HG03342 (cell line): ENCODE measurements at regions not wholly inside any gene's neighbourhood (a gene's known extent, or its start where the extent isn't known, plus 50 kb on each side); places are given as distances from the start of the nearest gene placed in this dataset.

Experiments
- ATAC-seq: cut with Tn5 transposase; IDR thresholded peaks from one replicate; pipeline ENCODE4 v1.9.1; 2021; ENCODE audit warnings: mild to moderate bottlenecking, moderate library complexity; ENCODE audit not compliant: unreplicated experiment

DNA sequence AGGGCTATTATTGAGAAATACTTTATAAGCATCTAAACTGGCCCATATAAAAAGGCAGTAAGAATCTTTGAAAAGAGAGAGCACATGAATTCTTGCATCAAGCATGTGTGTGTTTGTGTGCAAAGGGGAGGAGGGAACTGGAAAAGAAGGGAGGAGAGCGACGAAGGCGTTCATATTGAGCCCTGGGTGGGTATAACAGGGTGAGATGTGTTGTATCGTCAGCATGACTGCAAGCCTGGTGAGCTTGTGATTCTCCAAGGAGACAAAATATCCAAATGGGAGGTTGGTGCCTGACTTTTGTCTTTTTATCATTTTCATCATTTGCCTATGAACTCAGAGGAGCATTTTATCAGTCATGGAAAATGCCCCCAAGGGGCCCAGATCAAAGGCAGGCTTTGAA is 70.8 kb upstream of the PMFBP1 start:
- ATAC-seq, result no peak

DNA sequence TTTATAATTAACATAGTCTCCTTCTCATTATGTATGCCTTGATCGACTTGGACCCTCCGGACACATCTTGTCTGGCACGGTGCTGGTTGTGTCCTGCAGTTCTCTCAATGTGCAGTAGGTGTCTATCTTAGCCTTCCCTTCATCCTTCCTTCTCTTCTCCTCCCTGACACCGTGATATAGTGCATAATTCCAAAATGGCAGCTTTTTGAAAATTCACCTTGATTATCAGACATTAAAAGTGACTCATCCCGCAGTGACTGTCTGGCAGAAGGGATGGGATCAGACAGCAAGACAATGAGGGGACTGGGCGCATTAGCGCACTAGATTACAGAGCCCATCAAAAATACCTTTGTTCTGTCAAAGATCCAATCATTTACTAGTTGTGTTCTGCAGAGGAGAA is 70.0 kb upstream of the PMFBP1 start:
- ATAC-seq, result peak; percentile 61

DNA sequence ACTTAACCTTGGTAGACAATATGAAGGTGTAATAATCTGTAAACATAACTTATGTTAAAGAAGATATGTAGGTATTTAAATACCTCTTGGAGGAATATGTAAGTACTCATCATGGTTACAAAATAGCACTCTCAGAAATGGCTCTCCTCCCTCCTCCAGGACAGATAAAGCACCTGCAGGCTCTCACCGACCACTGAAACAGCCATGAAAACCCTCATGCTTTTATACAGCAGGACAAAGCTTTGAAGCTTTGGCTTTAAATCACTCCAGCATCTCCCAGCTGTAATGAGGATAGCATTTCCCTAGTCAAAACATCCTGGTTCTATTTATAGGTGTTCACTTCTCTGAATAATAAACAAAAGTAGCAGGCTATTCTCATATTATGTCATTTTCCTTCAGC is 69.1 kb upstream of the PMFBP1 start:
- no peak for ATAC-seq

DNA sequence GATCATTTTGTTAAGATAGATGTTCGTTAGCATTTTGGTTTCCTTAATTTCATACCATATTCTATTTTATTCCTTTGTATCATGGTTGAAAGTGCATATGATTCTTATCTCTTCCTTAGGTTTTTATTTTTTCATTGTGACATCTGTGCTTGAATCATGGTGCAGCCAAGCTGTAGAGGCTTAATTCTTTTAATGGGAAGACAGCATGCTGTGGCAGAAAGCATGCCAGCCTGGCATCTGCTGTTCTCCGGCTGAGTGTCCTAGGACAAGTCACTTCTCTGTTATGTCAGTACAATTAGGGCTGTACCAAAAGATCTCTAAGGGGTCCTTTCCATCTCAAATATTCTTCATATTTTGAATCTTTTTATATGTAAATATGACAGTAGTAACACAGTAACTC is 68.5 kb upstream of the PMFBP1 start:
- no peak for ATAC-seq

DNA sequence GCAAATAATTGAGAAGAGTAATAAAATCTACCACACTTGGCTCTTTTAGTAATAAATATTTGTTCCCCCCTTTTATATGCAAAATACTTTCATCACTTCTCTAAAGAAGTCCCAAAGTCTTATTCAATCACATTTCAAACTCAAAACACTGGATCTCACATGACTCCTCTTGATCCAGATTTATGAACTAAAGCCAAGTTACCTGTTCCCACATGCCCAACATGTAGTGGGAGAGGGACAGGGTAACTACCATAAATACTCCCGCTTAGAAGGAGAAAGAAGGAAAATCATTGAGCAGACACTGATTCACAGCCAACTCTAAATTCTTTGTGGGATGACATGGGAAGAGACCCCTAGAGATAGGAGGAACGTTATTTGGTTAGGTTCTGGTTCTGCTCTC is 64.9 kb upstream of the PMFBP1 start:
- ATAC-seq, result no peak

DNA sequence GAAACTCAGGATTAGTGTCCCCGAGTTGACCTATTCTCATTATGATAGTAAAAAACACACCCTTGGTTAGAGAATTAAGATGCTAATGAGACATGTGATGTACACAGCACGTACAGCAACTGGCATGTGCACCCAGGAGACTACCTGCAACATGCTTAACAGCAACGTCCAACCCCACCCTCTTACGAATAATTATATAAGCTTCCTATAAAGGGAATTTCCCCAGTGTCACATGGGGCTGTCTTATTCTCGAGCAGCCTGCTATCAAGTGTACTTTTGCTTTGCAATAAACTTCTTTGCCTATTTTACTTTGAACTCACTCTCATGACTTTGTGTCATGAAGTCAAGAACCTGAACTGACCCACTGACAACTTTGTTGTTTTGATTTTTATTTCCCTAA is 62.4 kb upstream of the PMFBP1 start:
- ATAC-seq, result no peak

DNA sequence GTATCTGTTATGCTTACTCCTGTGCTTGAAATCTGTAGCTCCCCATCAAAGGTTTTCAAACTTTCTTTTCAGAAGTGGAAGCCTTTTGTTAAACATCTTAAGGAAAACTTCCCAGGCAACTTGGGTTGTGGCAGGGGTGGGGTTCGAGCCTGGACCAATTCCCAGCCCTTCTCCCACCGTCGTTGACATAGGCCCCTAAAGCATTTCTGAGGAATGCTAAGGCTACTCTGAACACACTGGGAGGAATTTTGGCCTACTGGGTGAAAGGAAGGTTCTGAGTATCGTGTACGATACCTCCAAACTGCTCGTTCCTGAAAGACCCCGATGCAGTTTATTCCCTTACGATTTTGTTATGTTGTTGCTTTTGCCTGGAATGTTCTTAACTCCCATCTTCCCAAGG is 56.1 kb upstream of the PMFBP1 start:
- no peak for ATAC-seq

DNA sequence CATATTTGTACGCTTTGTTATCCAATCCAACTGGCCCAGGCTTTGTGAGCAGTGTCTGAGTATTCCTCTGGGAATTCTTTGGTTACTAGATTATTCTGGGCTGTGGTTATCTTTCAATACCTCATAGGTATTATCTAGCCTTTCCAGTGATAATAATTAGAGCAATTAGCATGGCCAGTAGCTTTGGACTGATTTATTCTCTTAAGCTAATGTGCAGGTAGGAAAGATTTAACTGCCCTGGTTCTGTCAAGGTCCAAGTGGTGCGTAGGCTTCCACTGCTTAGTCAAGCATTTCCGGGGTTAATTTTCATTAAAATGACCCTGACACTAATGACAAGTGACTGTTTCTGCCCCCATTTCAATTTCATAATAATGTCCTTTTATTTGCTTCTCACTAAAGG is 54.2 kb upstream of the PMFBP1 start:
- ATAC-seq, result no peak

DNA sequence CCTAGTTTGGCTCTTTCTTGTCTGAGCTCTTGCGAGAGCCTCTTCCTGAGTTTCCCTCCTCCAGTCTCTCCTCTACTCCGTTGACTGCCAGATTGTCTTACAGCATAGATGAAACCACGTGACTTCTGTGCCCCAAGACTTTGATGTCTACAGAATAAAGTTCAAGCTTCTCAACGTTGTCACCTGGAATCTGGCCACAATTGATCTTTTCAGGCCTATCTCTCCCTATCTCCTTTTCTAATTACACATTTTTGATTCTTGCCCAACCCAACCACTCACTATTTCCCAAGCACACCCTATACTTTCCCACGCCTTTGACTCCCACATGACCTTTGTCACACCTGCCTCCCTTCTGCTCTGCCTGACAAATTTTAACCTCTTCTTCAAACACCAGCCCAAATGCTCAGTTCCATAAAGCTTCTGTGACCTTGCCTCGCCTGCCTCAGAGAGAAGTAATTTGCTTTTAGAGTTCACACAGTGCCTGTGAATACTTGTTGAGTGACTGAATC is 52.4 kb upstream of the PMFBP1 start:
- no peak for ATAC-seq

DNA sequence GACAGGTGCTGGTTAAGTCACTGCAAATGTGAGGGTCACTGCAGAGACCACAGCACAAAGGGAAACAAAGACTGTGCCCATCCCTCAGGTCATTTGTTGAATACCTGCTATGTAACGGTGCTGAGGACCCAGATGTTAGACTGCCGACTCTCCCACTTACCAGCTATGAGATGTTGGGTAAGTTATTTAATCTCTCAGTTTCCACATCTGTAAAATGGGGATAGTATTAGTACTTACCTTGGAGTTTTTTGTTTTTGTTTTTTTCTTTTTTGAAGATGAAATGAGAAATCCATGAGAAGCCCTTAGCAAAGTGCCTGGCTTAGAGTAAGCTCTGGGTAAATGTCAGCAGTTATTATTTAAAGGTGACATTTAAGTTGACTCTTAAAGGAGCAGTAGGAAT is 50.5 kb upstream of the PMFBP1 start:
- ATAC-seq, result no peak
